GM23338 (cell line): ENCODE measurements at regions not wholly inside any gene's neighbourhood (a gene's known extent, or its start where the extent isn't known, plus 50 kb on each side); places are given as distances from the start of the nearest gene placed in this dataset.
A peak's percentile ranks its signal among the peaks of the same experiment; 100 is the strongest.

Source experiments
- ATAC-seq: fragments of 200-7000 bp; cut with Tn5 transposase; 3 replicates; pipeline ENCODE4 v1.9.1; 2020
- DNase-seq: peaks from one replicate; pipeline ENCODE4 v3.0.0-alpha.2; 2015; ENCODE audit warnings: low spot score
- H2AFZ ChIP-seq: fragments of 200-600 bp; sonication (generic); 2 replicates; pipeline ENCODE4 v1.8.0; 2016; ENCODE audit warnings: antibody characterized with exemption, mild to moderate bottlenecking, moderate library complexity
- H3F3A ChIP-seq: fragments of 200-600 bp; sonication (generic); replicated peaks from 2 replicates; pipeline ENCODE4 v1.8.0; 2017; ENCODE audit warnings: antibody characterized with exemption, mixed run types, low read depth
- H3K27ac ChIP-seq: fragments of 200-600 bp; sonication (generic); 2 replicates; pipeline ENCODE4 v1.6.1; 2016; ENCODE audit warnings: low read depth
- H3K27me3 ChIP-seq: fragments of 200-600 bp; sonication (generic); 2 replicates; pipeline ENCODE4 v1.8.0; 2016; ENCODE audit warnings: mild to moderate bottlenecking, mixed run types, moderate library complexity; ENCODE audit not compliant: insufficient read depth
- H3K36me3 ChIP-seq: fragments of 200-600 bp; sonication (generic); 2 replicates; pipeline ENCODE4 v1.8.0; 2016; ENCODE audit warnings: mild to moderate bottlenecking; ENCODE audit not compliant: insufficient read depth
- H3K4me1 ChIP-seq: fragments of 200-600 bp; sonication (generic); 2 replicates; pipeline ENCODE4 v1.8.0; 2016; ENCODE audit warnings: mild to moderate bottlenecking, moderate library complexity; ENCODE audit not compliant: insufficient read depth
- H3K4me2 ChIP-seq: fragments of 200-600 bp; sonication (generic); 2 replicates; pipeline ENCODE4 v1.7.1; 2017; ENCODE audit warnings: mixed run types
- H3K4me3 ChIP-seq: fragments of 200-600 bp; sonication (generic); 2 replicates; pipeline ENCODE4 v1.6.1; 2016; ENCODE audit warnings: mixed run types
- H3K79me2 ChIP-seq: fragments of 200-600 bp; sonication (generic); replicated peaks from 2 replicates; pipeline ENCODE4 v1.8.0; 2017; ENCODE audit warnings: mild to moderate bottlenecking; ENCODE audit not compliant: insufficient read depth
- H3K9me2 ChIP-seq: fragments of 200-600 bp; sonication (generic); 2 replicates; pipeline ENCODE4 v1.8.0; 2017; ENCODE audit not compliant: insufficient read depth
- H4K20me1 ChIP-seq: fragments of 200-600 bp; sonication (generic); replicated peaks from 2 replicates; pipeline ENCODE4 v1.8.0; 2017; ENCODE audit warnings: mild to moderate bottlenecking; ENCODE audit not compliant: insufficient read depth
- H3K27ac Mint-ChIP-seq: 2 replicates; pipeline ENCODE4 v1.8.0; 2020; ENCODE audit warnings: inconsistent platforms, mild to moderate bottlenecking, moderate library complexity, mixed read lengths
- H3K27me3 Mint-ChIP-seq: 3 replicates; pipeline ENCODE4 v1.8.0; 2022; ENCODE audit warnings: low read depth, mild to moderate bottlenecking, moderate library complexity, mixed read lengths, inconsistent platforms; ENCODE audit not compliant: insufficient read depth, poor library complexity
- H3K36me3 Mint-ChIP-seq: 3 replicates; pipeline ENCODE4 v1.8.0; 2021; ENCODE audit warnings: low read depth, mild to moderate bottlenecking, inconsistent platforms, moderate library complexity, mixed read lengths
- H3K4me1 Mint-ChIP-seq: 3 replicates; pipeline ENCODE4 v1.8.0; 2020; ENCODE audit warnings: mild to moderate bottlenecking, inconsistent platforms, mixed read lengths
- H3K4me3 Mint-ChIP-seq: 3 replicates; pipeline ENCODE4 v1.8.0; 2021; ENCODE audit warnings: moderate library complexity, mild to moderate bottlenecking, inconsistent platforms, mixed read lengths
- H3K9me3 Mint-ChIP-seq: 3 replicates; pipeline ENCODE4 v1.8.0; 2020; ENCODE audit warnings: moderate library complexity, mild to moderate bottlenecking, inconsistent platforms, mixed read lengths
- CTCF ChIP-seq, 2 experiments: fragments of 200-600 bp in 1 of 2; sonication (generic) in 1 of 2; conservative IDR thresholded peaks; 2 replicates each; pipeline versions ENCODE4 v1.5.1 to v1.6.1; 2016 to 2017; ENCODE audit warnings: antibody characterized with exemption in 2 of 2, low read depth in 2 of 2, mild to moderate bottlenecking in 2 of 2, moderate library complexity in 1 of 2
- EZH2phosphoT487 ChIP-seq: fragments of 200-600 bp; sonication (generic); IDR thresholded peaks from one replicate; pipeline ENCODE4 v1.8.1; 2018; ENCODE audit warnings: antibody characterized with exemption; ENCODE audit not compliant: unreplicated experiment
- JUNB ChIP-seq: IDR thresholded peaks from one replicate; pipeline ENCODE4 v1.6.1; 2016; ENCODE audit warnings: antibody characterized with exemption; ENCODE audit not compliant: unreplicated experiment
- POLR2AphosphoS5 ChIP-seq: IDR thresholded peaks from 2 replicates; pipeline ENCODE4 v1.6.1; 2016; ENCODE audit warnings: antibody characterized with exemption, low read depth
- ZNF331 ChIP-seq: fragments of 250-450 bp; sonication (Bioruptor Pico); IDR thresholded peaks from 2 replicates; pipeline ENCODE4 v1.5.0; 2020; ENCODE audit warnings: low read depth, mild to moderate bottlenecking, moderate library complexity
- ZNF462 ChIP-seq: fragments of 250-450 bp; sonication (Bioruptor Pico); IDR thresholded peaks from 2 replicates; pipeline ENCODE4 v1.5.0; 2020; ENCODE audit warnings: mild to moderate bottlenecking, moderate library complexity

- Histone ChIP-seq H3F3A (no peaks in the 10 kb centered on the region), H3K36me3 (no peaks in the 10 kb centered on the region), H3K4me1 (no peaks in the 10 kb centered on the region), H3K4me2 (no peak overlapping the region), H4K20me1 (no peaks in the 10 kb centered on the region), H3K4me3 (no peak overlapping the region), H3K27me3 (no peaks in the 10 kb centered on the region), H3K79me2 (no peaks in the 10 kb centered on the region), H3K9me2 (no peaks in the 10 kb centered on the region), H3K27ac (no peak overlapping the region), H2AFZ (no peak overlapping the region)
- DNase-seq: peak; percentile 42
- Mint-ChIP-seq H3K27ac (no peak overlapping the region), H3K27me3 (no peaks in the 10 kb centered on the region), H3K4me1 (no peaks in the 10 kb centered on the region), H3K9me3 (no peaks in the 10 kb centered on the region; the same call in 2 of the 3 replicates), H3K36me3 (no peaks in the 10 kb centered on the region), H3K4me3 (no peak overlapping the region)
- no peak for TF ChIP-seq JUNB
- TF ChIP-seq CTCF (conservative IDR thresholded peaks at IDR 0.05; ENCODE audit: low read depth in 2 of 2): peak in 1 of 2 experiments; percentile 25; a peak in 2 of 4 replicates
- no peak; the same call in 2 of the 3 replicates for ATAC-seq
Measured at GRCh38 chr16:64809876-64810629, 311.8 kb downstream of the CDH11 start.

GRCh38 chr16:64808474-64808873 lies 313.4 kb downstream of the CDH11 start:
- Histone ChIP-seq H3F3A (no peaks in the 10 kb centered on the region), H3K36me3 (no peaks in the 10 kb centered on the region), H2AFZ (no peak overlapping the region), H3K9me2 (no peaks in the 10 kb centered on the region), H3K4me2 (no peak overlapping the region), H3K4me3 (no peak overlapping the region), H3K79me2 (no peaks in the 10 kb centered on the region), H3K27me3 (no peaks in the 10 kb centered on the region), H4K20me1 (no peaks in the 10 kb centered on the region), H3K4me1 (no peaks in the 10 kb centered on the region), H3K27ac (no peak overlapping the region)
- Mint-ChIP-seq H3K27ac (no peak overlapping the region), H3K9me3 (no peaks in the 10 kb centered on the region; the same call in 2 of the 3 replicates), H3K4me3 (no peak overlapping the region), H3K4me1 (no peaks in the 10 kb centered on the region), H3K36me3 (no peaks in the 10 kb centered on the region), H3K27me3 (no peaks in the 10 kb centered on the region)
- no peak for ATAC-seq
- no peak for DNase-seq
- TF ChIP-seq EZH2phosphoT487 (no peak), ZNF331 (CRISPR knock-in tag) (no peak), JUNB (no peak), ZNF462 (CRISPR knock-in tag) (no peak), CTCF (conservative IDR thresholded peaks at IDR 0.05; ENCODE audit: low read depth in 2 of 2) (no peak), POLR2AphosphoS5 (no peak)
